ENCODE measurements at regions not wholly inside any gene's neighbourhood (a gene's known extent, or its start where the extent isn't known, plus 50 kb on each side); places are given as distances from the start of the nearest gene placed in this dataset.

DNA sequence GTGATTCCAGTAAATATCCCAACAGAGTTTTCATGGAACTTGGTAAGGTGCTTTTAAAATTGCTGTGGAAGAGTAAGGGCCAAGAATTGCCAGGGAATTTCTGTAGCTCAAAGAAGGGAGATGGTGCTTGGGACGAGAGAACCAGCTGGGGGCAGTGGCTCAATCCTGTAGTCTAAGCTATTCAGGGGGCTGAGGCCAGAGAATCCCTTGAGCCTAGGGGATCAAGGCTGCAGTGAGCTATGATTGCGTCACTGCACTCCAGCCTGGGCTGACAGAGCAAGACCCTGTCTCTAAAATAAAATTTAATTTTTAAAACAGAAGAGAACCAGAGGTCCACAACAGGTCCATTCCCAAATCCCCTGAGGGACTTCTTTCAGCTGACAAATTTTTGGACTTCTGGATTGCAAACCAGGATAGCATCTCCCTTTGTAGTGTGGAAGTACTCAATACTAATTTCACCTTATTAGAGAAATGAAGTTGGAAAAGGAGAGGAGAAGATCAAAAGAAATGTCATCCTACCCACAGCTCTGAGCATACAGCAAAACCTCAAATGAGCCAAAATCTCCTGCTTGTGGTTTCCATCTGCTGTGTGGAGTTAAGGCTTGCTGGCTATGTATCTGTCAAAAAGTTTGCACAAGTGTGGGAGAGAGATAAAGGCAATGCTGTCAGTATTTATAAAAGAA, 59.2 kb upstream of the CLPB start:
- Mint-ChIP-seq H3K27ac (no peak overlapping the region), H3K36me3 (ENCODE audit: low read depth) (no peaks in the 10 kb centered on the region), H3K4me3 (no peak overlapping the region), H3K4me1 (no peaks in the 10 kb centered on the region), H3K9me3 (no peaks in the 10 kb centered on the region), H3K27me3 (no peaks in the 10 kb centered on the region)
- no peak for ATAC-seq (replicated peaks)

DNA sequence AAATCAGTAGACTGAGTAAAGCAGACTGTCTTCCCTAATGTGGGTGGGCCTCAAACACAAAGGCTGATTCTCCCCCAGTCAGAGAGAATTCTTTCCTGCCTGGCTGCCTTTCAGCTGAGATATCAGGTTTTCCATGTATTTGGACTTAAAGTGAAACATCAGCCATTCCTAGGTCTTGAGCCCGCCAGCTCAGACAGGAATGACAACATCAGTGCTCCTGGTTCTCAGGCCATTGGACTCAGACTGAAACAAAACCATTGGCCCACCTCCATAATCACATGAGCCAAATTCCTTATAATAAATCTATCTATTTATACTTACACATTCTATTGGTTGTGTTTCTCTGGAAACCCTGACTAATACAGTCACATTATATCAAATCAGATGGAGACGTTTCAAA, 56.7 kb upstream of the CLPB start:
- H3K4me3 Mint-ChIP-seq = no peak overlapping the region
- H3K4me1 Mint-ChIP-seq = no peaks in the 10 kb centered on the region
- H3K27me3 Mint-ChIP-seq = peaks cover 6% of the 10 kb centered on the region
- H3K9me3 Mint-ChIP-seq = no peaks in the 10 kb centered on the region
- ATAC-seq (replicated peaks) = no peak
- H3K27ac Mint-ChIP-seq = no peak overlapping the region
- H3K36me3 Mint-ChIP-seq (ENCODE audit: low read depth) = no peaks in the 10 kb centered on the region
